ENCODE measurements at regions not wholly inside any gene's neighbourhood (a gene's known extent, or its start where the extent isn't known, plus 50 kb on each side); places are given as distances from the start of the nearest gene placed in this dataset.

DNA sequence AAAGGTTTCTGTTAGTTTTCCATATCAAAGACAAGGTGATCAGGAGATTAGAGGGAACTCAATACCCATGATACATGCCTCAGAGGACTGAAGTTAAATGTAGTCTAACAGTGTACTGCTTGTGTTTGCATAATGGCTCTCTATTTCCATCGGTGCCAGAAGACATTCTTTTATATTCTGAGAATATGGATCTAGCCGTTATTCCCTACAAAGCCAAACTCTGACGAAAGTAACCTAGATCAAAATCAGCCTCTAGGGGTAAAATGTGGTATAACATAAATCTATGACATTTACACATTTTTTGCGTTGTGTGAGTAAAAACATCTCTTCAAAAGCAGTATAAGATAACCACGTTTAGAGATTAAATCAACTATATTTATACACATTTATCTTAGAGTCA is 2232.7 kb downstream of the PCDH9 start:
- DNase-seq (ENCODE audit: low read depth), result no peak
- TF ChIP-seq, protein P1, sequence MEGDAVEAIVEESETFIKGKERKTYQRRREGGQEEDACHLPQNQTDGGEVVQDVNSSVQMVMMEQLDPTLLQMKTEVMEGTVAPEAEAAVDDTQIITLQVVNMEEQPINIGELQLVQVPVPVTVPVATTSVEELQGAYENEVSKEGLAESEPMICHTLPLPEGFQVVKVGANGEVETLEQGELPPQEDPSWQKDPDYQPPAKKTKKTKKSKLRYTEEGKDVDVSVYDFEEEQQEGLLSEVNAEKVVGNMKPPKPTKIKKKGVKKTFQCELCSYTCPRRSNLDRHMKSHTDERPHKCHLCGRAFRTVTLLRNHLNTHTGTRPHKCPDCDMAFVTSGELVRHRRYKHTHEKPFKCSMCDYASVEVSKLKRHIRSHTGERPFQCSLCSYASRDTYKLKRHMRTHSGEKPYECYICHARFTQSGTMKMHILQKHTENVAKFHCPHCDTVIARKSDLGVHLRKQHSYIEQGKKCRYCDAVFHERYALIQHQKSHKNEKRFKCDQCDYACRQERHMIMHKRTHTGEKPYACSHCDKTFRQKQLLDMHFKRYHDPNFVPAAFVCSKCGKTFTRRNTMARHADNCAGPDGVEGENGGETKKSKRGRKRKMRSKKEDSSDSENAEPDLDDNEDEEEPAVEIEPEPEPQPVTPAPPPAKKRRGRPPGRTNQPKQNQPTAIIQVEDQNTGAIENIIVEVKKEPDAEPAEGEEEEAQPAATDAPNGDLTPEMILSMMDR (conservative IDR thresholded peaks at IDR 0.05; ENCODE audit: low read depth, low read length), result no peak

GRCh38 chr13:64993514-64994164 is 2236.5 kb downstream of the PCDH9 start:
- DNase-seq (ENCODE audit: low read depth), result no peak
- H3K4me3 ChIP-seq (ENCODE audit: low read depth, low read length), result no peak overlapping the region
- TF ChIP-seq, protein P1 (conservative IDR thresholded peaks at IDR 0.05; ENCODE audit: low read depth, low read length), result no peak

More for the DNA sequence above, 2232.7 kb downstream of the PCDH9 start:
- H3K4me3 ChIP-seq (ENCODE audit: low read depth, low read length), result no peak overlapping the region

GRCh38 chr13:64992314-64992713 is 2237.8 kb downstream of the PCDH9 start:
- TF ChIP-seq, protein P1 (conservative IDR thresholded peaks at IDR 0.05; ENCODE audit: low read depth, low read length), result no peak
- DNase-seq (ENCODE audit: low read depth), result no peak
- H3K4me3 ChIP-seq (ENCODE audit: low read depth, low read length), result no peak overlapping the region

DNA sequence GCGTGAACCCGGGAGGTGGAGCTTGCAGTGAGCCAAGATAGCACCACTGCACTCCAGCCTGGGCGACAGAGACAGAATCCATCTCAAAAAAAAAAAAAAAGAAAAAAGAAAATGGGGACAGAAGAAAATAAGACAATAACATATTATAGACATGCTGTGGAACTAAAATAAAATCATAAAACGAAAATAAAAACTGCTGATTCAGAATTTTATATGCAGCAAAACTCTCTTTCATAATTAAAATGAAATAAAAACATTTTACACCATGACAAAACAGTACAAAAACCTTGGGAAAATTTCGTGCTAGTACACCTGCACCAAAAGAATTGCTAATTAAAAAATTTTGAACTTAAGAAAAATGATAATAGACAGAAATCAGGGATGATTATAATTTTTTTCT is 2245.1 kb downstream of the PCDH9 start:
- no peak overlapping the region for H3K4me3 ChIP-seq (ENCODE audit: low read depth, low read length)
- TF ChIP-seq, protein P1 (conservative IDR thresholded peaks at IDR 0.05; ENCODE audit: low read depth, low read length), result no peak
- DNase-seq (ENCODE audit: low read depth), result no peak

- TF ChIP-seq, protein P1 (conservative IDR thresholded peaks at IDR 0.05; ENCODE audit: low read depth, low read length), result no peak
- DNase-seq (ENCODE audit: low read depth), result no peak
- no peak overlapping the region for H3K4me3 ChIP-seq (ENCODE audit: low read depth, low read length)
Measured at GRCh38 chr13:64962404-64962803, 2267.7 kb downstream of the PCDH9 start.

DNA sequence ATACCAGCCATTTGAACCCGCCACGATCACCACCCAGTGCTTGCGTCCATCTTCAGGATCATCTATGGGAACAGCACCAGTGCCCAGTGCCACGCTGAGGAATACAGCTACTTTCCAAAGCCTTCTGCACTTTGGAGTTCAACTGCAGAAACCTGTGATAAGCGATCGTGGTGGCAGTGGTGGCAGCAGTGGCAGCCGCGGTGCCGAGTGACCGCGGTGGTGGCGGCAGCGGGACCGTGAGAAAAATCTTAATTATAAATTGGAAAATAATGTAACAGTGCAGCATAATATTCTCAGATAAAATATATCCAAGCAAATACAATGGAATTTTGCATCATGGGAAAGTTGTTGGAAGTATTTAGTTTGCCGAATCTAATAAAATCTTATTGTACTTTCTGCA is 2270.9 kb downstream of the PCDH9 start:
- no peak for DNase-seq (ENCODE audit: low read depth)
- TF ChIP-seq, protein P1 (conservative IDR thresholded peaks at IDR 0.05; ENCODE audit: low read depth, low read length), result no peak
- H3K4me3 ChIP-seq (ENCODE audit: low read depth, low read length), result no peak overlapping the region

DNA sequence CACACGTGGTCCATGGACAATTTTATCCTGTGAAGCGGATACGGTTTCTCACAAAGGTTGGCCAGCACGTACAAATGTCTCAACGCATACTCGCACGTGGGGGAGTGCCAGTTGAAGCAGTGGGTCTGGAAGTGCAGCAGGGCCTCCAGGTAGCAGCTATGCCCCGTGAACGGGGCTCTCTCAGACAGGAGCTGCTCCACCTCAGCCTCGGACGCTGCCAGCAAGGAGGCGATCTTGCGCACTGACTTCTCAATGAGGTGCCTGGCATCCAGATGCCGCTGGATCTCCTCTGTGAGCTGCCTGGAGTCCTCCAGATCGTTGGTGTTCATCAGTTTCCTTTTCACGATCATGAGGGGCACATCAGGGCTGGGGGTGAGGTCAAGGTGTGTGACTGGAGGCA is 2272.0 kb downstream of the PCDH9 start:
- DNase-seq (ENCODE audit: low read depth), result no peak
- TF ChIP-seq, protein P1 (conservative IDR thresholded peaks at IDR 0.05; ENCODE audit: low read depth, low read length), result no peak

More for the DNA sequence above, 2272.0 kb downstream of the PCDH9 start:
- no peak overlapping the region for H3K4me3 ChIP-seq (ENCODE audit: low read depth, low read length)
